Natural killer cell (primary cell): ENCODE measurements at regions not wholly inside any gene's neighbourhood (a gene's known extent, or its start where the extent isn't known, plus 50 kb on each side); places are given as distances from the start of the nearest gene placed in this dataset.

Source experiments
- ATAC-seq, 3 donors: fragments of 150-1000 bp in 2 of 3; fragments of 200-7000 bp in 1 of 3; cut with Tn5 transposase; 1 replicate in 1 of 3; 2 replicates in 2 of 3; pipeline ENCODE4 v1.10.0; 2021; ENCODE audit warnings: mild to moderate bottlenecking in 2 of 3, moderate library complexity in 2 of 3
- DNase-seq, 2 donors: peaks; one replicate each; pipeline versions ENCODE4 v3.0.0 to v3.0.0-alpha.2; 2013 to 2021; ENCODE audit warnings: mixed read lengths in 1 of 2
- H3K27ac ChIP-seq: one replicate; pipeline ENCODE4 v1.5.1; 2013; ENCODE audit warnings: mild to moderate bottlenecking, low read length
- H3K27me3 ChIP-seq: one replicate; pipeline ENCODE4 v1.6.1; 2013; ENCODE audit warnings: low read length; ENCODE audit not compliant: control insufficient read depth, insufficient read depth
- H3K36me3 ChIP-seq: one replicate; pipeline ENCODE4 v1.6.1; 2013; ENCODE audit warnings: low read length; ENCODE audit not compliant: control insufficient read depth, insufficient read depth
- H3K4me1 ChIP-seq: one replicate; pipeline ENCODE4 v1.6.1; 2013; ENCODE audit warnings: low read length; ENCODE audit not compliant: control insufficient read depth, insufficient read depth
- H3K4me3 ChIP-seq: one replicate; pipeline ENCODE4 v1.5.1; 2013; ENCODE audit warnings: low read length
- H3K9me3 ChIP-seq: one replicate; pipeline ENCODE4 v1.6.1; 2013; ENCODE audit warnings: low read length; ENCODE audit not compliant: control insufficient read depth, insufficient read depth
- H3K27ac Mint-ChIP-seq, 2 donors: one replicate each; pipeline ENCODE4 v1.8.0; 2022; ENCODE audit warnings: mild to moderate bottlenecking in 2 of 2, mixed read lengths in 2 of 2, moderate library complexity in 1 of 2
- H3K27me3 Mint-ChIP-seq, 2 donors: one replicate each; pipeline ENCODE4 v1.8.0; 2022; ENCODE audit warnings: low read depth in 2 of 2, mixed read lengths in 2 of 2
- H3K36me3 Mint-ChIP-seq: one replicate; pipeline ENCODE4 v1.8.0; 2022; ENCODE audit warnings: mixed read lengths
- H3K4me1 Mint-ChIP-seq, 2 donors: one replicate each; pipeline ENCODE4 v1.8.0; 2022; ENCODE audit warnings: mixed read lengths in 2 of 2
- H3K4me3 Mint-ChIP-seq: one replicate; pipeline ENCODE4 v1.8.0; 2022; ENCODE audit warnings: mild to moderate bottlenecking, moderate library complexity, mixed read lengths
- H3K9me3 Mint-ChIP-seq, 2 donors: one replicate each; pipeline ENCODE4 v1.8.0; 2022; ENCODE audit warnings: mixed read lengths in 2 of 2
- CTCF ChIP-seq: fragments of 200-600 bp; IDR thresholded peaks from one replicate; pipeline ENCODE4 v1.8.0; 2022; ENCODE audit warnings: antibody characterized with exemption
- WGBS: methylation state at CpG from one replicate; pipeline ENCODE4 v1.1.7; 2013; ENCODE audit warnings: missing lambda C conversion rate; ENCODE audit not compliant: insufficient coverage; 5-methylcytosine and 5-hydroxymethylcytosine counted together
- intact Hi-C: fragments of 100-400 bp; cut with micrococcal nuclease; formaldehyde crosslinking; loops from one replicate; pipeline ENCODE4 v1.14.2; 2022

- no peak overlapping the region for H3K27ac Mint-ChIP-seq
- TF ChIP-seq CTCF = no peak
- ATAC-seq (no peak), DNase-seq (no peak)
- no peaks in the 10 kb centered on the region for H3K36me3 ChIP-seq
- intact Hi-C loops = no loop called here
- H3K36me3 Mint-ChIP-seq = no peaks in the 10 kb centered on the region
- H3K4me3 Mint-ChIP-seq = no peak overlapping the region
- H3K4me1 ChIP-seq = no peaks in the 10 kb centered on the region
- no peak overlapping the region for H3K27ac ChIP-seq
- peaks cover 4 to 16% of the 10 kb centered on the region in 2 donors for H3K27me3 Mint-ChIP-seq
- H3K4me3 ChIP-seq = no peak overlapping the region
- peaks cover 0 to 4% of the 10 kb centered on the region in 2 donors for H3K9me3 Mint-ChIP-seq
- 80% methylated on average over 2 of the region's 3 CpGs for WGBS
- no peaks in the 10 kb centered on the region for H3K4me1 Mint-ChIP-seq
- no peaks in the 10 kb centered on the region for H3K9me3 ChIP-seq
- no peaks in the 10 kb centered on the region for H3K27me3 ChIP-seq
These were observed 590.2 kb upstream of the MEF2C start for GRCh38 chr5:89473196-89473595.

GRCh38 chr5:89471541-89471940 is 588.6 kb upstream of the MEF2C start:
- 73% methylated on average over 1 of the region's 1 CpG for WGBS
- no peak overlapping the region for H3K4me3 ChIP-seq
- intact Hi-C loops = no loop called here
- H3K27ac ChIP-seq = no peak overlapping the region
- H3K27me3 Mint-ChIP-seq = peaks cover 4 to 16% of the 10 kb centered on the region in 2 donors
- H3K4me1 Mint-ChIP-seq = no peaks in the 10 kb centered on the region
- H3K36me3 Mint-ChIP-seq = no peaks in the 10 kb centered on the region
- H3K36me3 ChIP-seq = no peaks in the 10 kb centered on the region
- no peak overlapping the region for H3K4me3 Mint-ChIP-seq
- no peaks in the 10 kb centered on the region for H3K9me3 Mint-ChIP-seq
- no peak for ATAC-seq
- no peak for TF ChIP-seq CTCF
- no peak overlapping the region for H3K27ac Mint-ChIP-seq
- no peaks in the 10 kb centered on the region for H3K4me1 ChIP-seq
- H3K9me3 ChIP-seq = no peaks in the 10 kb centered on the region
- H3K27me3 ChIP-seq = no peaks in the 10 kb centered on the region
- DNase-seq = no peak

- H3K27me3 Mint-ChIP-seq = peaks cover 4 to 15% of the 10 kb centered on the region in 2 donors
- Histone ChIP-seq H3K27me3 (no peaks in the 10 kb centered on the region), H3K4me3 (no peak overlapping the region), H3K36me3 (no peaks in the 10 kb centered on the region), H3K27ac (no peak overlapping the region), H3K9me3 (no peaks in the 10 kb centered on the region), H3K4me1 (no peaks in the 10 kb centered on the region)
- no peak for TF ChIP-seq CTCF
- no peaks in the 10 kb centered on the region for H3K36me3 Mint-ChIP-seq
- no peak overlapping the region for H3K27ac Mint-ChIP-seq
- no peak for ATAC-seq
- intact Hi-C loops = no loop called here
- H3K4me1 Mint-ChIP-seq = no peaks in the 10 kb centered on the region
- no peaks in the 10 kb centered on the region for H3K9me3 Mint-ChIP-seq
- no peak for DNase-seq
- H3K4me3 Mint-ChIP-seq = no peak overlapping the region
These were observed 588.1 kb upstream of the MEF2C start for GRCh38 chr5:89471115-89471514.

GRCh38 chr5:89470658-89471057 is 587.7 kb upstream of the MEF2C start:
- Histone ChIP-seq H3K36me3 (no peaks in the 10 kb centered on the region), H3K9me3 (no peaks in the 10 kb centered on the region), H3K27me3 (no peaks in the 10 kb centered on the region), H3K4me3 (no peak overlapping the region), H3K27ac (no peak overlapping the region), H3K4me1 (no peaks in the 10 kb centered on the region)
- DNase-seq = no peak
- H3K36me3 Mint-ChIP-seq = no peaks in the 10 kb centered on the region
- H3K4me3 Mint-ChIP-seq = no peak overlapping the region
- WGBS = 100% methylated on average over 1 of the region's 1 CpG
- no peak for ATAC-seq
- no peak overlapping the region for H3K27ac Mint-ChIP-seq
- no peak for TF ChIP-seq CTCF
- intact Hi-C loops = no loop called here
- H3K4me1 Mint-ChIP-seq = no peaks in the 10 kb centered on the region
- no peaks in the 10 kb centered on the region for H3K9me3 Mint-ChIP-seq
- peaks cover 4 to 11% of the 10 kb centered on the region in 2 donors for H3K27me3 Mint-ChIP-seq
